Keratinocyte (primary cell): ENCODE measurements at regions not wholly inside any gene's neighbourhood (a gene's known extent, or its start where the extent isn't known, plus 50 kb on each side); places are given as distances from the start of the nearest gene placed in this dataset.

Experiments
- DNase-seq: peaks from one replicate; pipeline ENCODE4 v3.0.0-alpha.2; 2011; ENCODE audit warnings: low read depth, missing footprints, low spot score
- FAIRE-seq: peaks from 2 replicates; lab custom pipeline; 2011; peaks lifted over from hg19 to GRCh38; lab: Jason Lieb, UNC
- H2AFZ ChIP-seq: 2 replicates; pipeline ENCODE4 v1.6.0; 2012; ENCODE audit warnings: low read length, control low read depth, inconsistent platforms; ENCODE audit not compliant: control insufficient read depth
- H3K27ac ChIP-seq: 2 replicates; pipeline ENCODE4 v1.5.1; 2011; ENCODE audit warnings: low read length; ENCODE audit not compliant: control insufficient read depth, insufficient read depth
- H3K27me3 ChIP-seq: 3 replicates; pipeline ENCODE4 v1.6.0; 2011; ENCODE audit warnings: low read length; ENCODE audit not compliant: control insufficient read depth, insufficient read depth; ENCODE audit errors: extremely low read depth
- H3K36me3 ChIP-seq, 2 experiments: 2 replicates in 1 of 2; 3 replicates in 1 of 2; pipeline ENCODE4 v1.5.1; 2011; ENCODE audit warnings: low read length in 2 of 2, mild to moderate bottlenecking in 1 of 2; ENCODE audit not compliant: control insufficient read depth in 2 of 2, insufficient read depth in 2 of 2; ENCODE audit errors: extremely low read depth in 1 of 2
- H3K4me1 ChIP-seq: 3 replicates; pipeline ENCODE4 v1.5.1; 2011; ENCODE audit warnings: low read length; ENCODE audit not compliant: control insufficient read depth, insufficient read depth; ENCODE audit errors: extremely low read depth
- H3K4me2 ChIP-seq: 3 replicates; pipeline ENCODE4 v1.6.0; 2011; ENCODE audit warnings: low read depth, low read length; ENCODE audit not compliant: control insufficient read depth, insufficient read depth; ENCODE audit errors: extremely low read depth
- H3K4me3 ChIP-seq, 3 experiments: fragments of 200-600 bp in 1 of 3; sonication (generic) in 1 of 3; 2 replicates in 2 of 3; 3 replicates in 1 of 3; pipeline ENCODE4 v1.5.1; 2011 to 2016; ENCODE audit warnings: low read length in 3 of 3, mild to moderate bottlenecking in 3 of 3, control low read depth in 2 of 3, inconsistent platforms in 1 of 3, low read depth in 1 of 3, mixed read lengths in 1 of 3, mixed run types in 1 of 3, moderate library complexity in 1 of 3; ENCODE audit not compliant: control insufficient read depth in 2 of 3, insufficient read depth in 2 of 3; ENCODE audit errors: extremely low read depth in 1 of 3
- H3K79me2 ChIP-seq: 2 replicates; pipeline ENCODE4 v1.6.0; 2012; ENCODE audit warnings: low read length; ENCODE audit not compliant: control insufficient read depth, insufficient read depth
- H3K9ac ChIP-seq: 3 replicates; pipeline ENCODE4 v1.6.0; 2011; ENCODE audit warnings: low read length; ENCODE audit not compliant: control insufficient read depth, insufficient read depth; ENCODE audit errors: extremely low read depth
- H3K9me1 ChIP-seq: 3 replicates; pipeline ENCODE4 v1.6.0; 2011; ENCODE audit warnings: low read length; ENCODE audit not compliant: control insufficient read depth, insufficient read depth; ENCODE audit errors: extremely low read depth
- H3K9me3 ChIP-seq: 2 replicates; pipeline ENCODE4 v1.5.1; 2012; ENCODE audit warnings: low read depth, low read length; ENCODE audit not compliant: control insufficient read depth
- H4K20me1 ChIP-seq: 3 replicates; pipeline ENCODE4 v1.6.0; 2011; ENCODE audit warnings: low read length; ENCODE audit not compliant: control insufficient read depth, insufficient read depth; ENCODE audit errors: extremely low read depth
- EZH2 ChIP-seq: IDR thresholded peaks from one replicate; pipeline ENCODE4 v1.6.1; 2012; ENCODE audit warnings: inconsistent platforms, mild to moderate bottlenecking, low read length, moderate library complexity
- dilution Hi-C: fragments of 300-500 bp; cut with MboI; formaldehyde crosslinking; loops from one replicate; pipeline ENCODE4 v1.7.0; 2020; ENCODE audit warnings: low sequenced_read_pairs; ENCODE audit not compliant: extremely low pct_ligation_motif_present
- TF ChIP-seq, protein P1 (sequence below), 3 experiments: IDR thresholded peaks in 1 of 3; conservative IDR thresholded peaks in 1 of 3; optimal IDR thresholded peaks in 1 of 3; 2 replicates in 2 of 3; 3 replicates in 1 of 3; pipeline versions ENCODE3 to v1.5.1; 2011; ENCODE audit warnings: low read length in 3 of 3, mild to moderate bottlenecking in 3 of 3, moderate library complexity in 2 of 3, control low read depth in 1 of 3, inconsistent platforms in 1 of 3; ENCODE audit not compliant: insufficient read depth in 2 of 3; ENCODE audit errors: extremely low read depth in 1 of 3

DNA sequence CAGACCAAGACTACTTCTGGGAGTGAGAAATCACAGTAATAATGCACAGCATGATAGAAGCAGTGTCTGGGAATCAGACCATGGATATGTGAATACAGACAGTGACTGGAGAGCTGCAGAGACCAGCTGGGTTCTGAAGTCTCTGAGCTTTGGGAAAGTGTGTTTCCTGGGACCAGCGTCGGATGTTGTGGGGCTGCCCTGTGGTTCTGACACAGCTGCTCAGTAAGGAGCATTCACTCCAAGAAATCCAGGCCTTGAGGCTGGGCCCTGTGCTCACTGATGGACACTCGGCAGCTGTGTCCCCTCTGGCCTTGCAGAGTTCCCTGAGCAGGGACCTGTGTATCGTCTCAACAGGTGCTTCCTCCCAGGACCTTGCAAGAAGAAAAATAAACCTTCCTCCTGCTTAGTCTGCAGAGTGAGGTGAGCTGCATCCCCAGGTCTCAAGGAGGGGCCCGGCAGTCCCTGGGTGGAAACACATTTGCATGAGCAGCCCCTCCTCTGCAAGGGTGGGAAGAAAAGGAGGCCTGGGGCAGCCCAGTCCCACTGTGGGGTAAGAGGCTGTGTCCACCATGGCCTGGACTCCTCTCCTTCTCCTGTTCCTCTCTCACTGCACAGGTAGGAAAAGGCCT is 107.9 kb downstream of the VPREB1 start:
- FAIRE-seq = no peak
- no peak overlapping the region for H3K9ac ChIP-seq
- H3K9me1 ChIP-seq = no peaks in the 10 kb centered on the region
- H4K20me1 ChIP-seq = no peaks in the 10 kb centered on the region
- no peak overlapping the region for H3K4me3 ChIP-seq
- no peaks in the 10 kb centered on the region for H3K4me1 ChIP-seq
- H3K27ac ChIP-seq = no peak overlapping the region
- peaks cover 9% of the 10 kb centered on the region for H3K27me3 ChIP-seq
- no peak for DNase-seq
- no peaks in the 10 kb centered on the region for H3K79me2 ChIP-seq
- TF ChIP-seq, protein P1, sequence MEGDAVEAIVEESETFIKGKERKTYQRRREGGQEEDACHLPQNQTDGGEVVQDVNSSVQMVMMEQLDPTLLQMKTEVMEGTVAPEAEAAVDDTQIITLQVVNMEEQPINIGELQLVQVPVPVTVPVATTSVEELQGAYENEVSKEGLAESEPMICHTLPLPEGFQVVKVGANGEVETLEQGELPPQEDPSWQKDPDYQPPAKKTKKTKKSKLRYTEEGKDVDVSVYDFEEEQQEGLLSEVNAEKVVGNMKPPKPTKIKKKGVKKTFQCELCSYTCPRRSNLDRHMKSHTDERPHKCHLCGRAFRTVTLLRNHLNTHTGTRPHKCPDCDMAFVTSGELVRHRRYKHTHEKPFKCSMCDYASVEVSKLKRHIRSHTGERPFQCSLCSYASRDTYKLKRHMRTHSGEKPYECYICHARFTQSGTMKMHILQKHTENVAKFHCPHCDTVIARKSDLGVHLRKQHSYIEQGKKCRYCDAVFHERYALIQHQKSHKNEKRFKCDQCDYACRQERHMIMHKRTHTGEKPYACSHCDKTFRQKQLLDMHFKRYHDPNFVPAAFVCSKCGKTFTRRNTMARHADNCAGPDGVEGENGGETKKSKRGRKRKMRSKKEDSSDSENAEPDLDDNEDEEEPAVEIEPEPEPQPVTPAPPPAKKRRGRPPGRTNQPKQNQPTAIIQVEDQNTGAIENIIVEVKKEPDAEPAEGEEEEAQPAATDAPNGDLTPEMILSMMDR (optimal IDR thresholded peaks at IDR 0.05 in 1 of 3, IDR thresholded peaks at IDR 0.05 in 1 of 3, conservative IDR thresholded peaks at IDR 0.05 in 1 of 3; ENCODE audit: extremely low read depth in 1 of 3, insufficient read depth in 2 of 3, low read length in 3 of 3) = no peak
- no peak for TF ChIP-seq EZH2
- no peak overlapping the region for H3K4me2 ChIP-seq
- no peaks in the 10 kb centered on the region for H3K9me3 ChIP-seq
- no peak overlapping the region for H2AFZ ChIP-seq
- dilution Hi-C loops = no loop called here
- H3K36me3 ChIP-seq = no peaks in the 10 kb centered on the region

DNA sequence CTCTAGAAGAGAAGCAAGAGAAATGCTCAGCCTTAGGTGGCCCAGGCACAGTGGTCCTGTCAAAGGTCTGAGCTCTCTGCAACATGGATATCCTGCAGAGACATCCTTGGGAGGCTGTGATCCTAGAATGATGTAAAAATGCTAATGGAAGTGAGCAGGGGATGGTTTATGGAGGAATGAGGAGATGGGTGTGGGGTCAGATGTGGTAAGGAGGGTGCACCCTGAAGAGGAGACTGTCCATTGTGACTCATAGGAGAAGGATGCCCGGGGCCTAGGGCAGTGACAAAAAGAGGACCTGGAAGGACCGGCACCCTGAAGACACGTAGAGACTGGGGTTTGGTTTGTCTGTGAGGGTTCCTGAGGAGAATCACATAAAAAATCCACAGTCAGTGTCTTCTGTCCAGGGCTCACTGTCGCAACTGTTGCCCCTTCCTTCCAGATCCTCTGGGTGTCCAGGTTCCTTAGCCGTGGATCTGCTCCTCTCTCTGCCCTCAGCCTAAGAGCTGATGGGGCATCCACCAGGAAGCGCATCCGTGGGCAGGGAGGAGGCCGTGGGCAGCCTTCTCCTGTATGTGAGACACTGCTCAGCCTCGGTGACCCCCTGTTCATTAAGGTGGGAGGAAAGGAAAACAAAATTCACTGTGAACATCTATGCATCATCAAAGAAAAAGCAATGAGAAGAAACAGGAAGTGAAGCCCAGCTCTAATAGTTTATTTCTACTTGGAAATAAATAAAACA is 110.7 kb downstream of the VPREB1 start:
- DNase-seq (no peak), FAIRE-seq (no peak)
- no peaks in the 10 kb centered on the region for H3K36me3 ChIP-seq
- H3K9ac ChIP-seq = no peak overlapping the region
- no peaks in the 10 kb centered on the region for H4K20me1 ChIP-seq
- H3K9me1 ChIP-seq = no peaks in the 10 kb centered on the region
- no peak overlapping the region for H3K4me2 ChIP-seq
- H2AFZ ChIP-seq = no peak overlapping the region
- H3K79me2 ChIP-seq = no peaks in the 10 kb centered on the region
- H3K27me3 ChIP-seq = peaks cover 7% of the 10 kb centered on the region
- dilution Hi-C loops = no loop called here
- no peaks in the 10 kb centered on the region for H3K9me3 ChIP-seq
- no peak for TF ChIP-seq EZH2
- no peaks in the 10 kb centered on the region for H3K4me1 ChIP-seq
- H3K4me3 ChIP-seq = no peak overlapping the region
- H3K27ac ChIP-seq = no peak overlapping the region
